ENCODE measurements at regions not wholly inside any gene's neighbourhood (a gene's known extent, or its start where the extent isn't known, plus 50 kb on each side); places are given as distances from the start of the nearest gene placed in this dataset.

DNA sequence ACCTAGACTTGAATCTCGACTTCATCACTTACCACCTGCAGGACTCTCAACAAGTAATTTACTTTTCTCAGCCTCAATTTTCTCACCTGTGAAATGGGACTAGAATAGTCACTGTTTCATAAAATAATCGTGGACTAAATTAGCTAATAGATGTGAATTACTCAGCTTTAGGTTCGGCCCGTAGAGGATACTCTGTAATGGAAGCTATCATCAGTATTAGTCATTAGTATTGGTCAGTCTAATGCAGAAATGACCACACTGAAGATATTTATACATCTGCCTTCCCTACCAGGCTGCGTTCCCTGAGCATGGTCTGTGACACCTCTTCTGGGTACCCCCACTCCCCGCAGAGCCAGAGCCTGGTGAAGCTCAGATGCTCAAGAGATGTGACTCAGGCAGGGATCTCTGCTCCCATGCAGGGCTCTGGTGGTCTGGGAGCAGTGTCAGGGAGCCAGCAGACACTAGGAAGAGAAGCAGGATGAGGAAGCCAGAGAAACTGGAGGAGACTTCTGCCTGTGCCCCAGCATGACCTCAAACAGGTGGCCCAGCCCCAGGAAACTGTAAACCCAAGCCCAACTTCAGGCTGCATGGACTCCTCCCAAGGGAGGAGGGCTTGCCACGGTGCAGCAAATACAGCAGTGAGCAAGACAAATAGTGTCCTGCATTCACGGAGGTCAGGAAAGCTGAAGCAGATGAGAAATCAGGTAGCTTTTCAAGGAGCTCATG, 88.0 kb upstream of the E2F8 start:
- TF ChIP-seq, protein P1, sequence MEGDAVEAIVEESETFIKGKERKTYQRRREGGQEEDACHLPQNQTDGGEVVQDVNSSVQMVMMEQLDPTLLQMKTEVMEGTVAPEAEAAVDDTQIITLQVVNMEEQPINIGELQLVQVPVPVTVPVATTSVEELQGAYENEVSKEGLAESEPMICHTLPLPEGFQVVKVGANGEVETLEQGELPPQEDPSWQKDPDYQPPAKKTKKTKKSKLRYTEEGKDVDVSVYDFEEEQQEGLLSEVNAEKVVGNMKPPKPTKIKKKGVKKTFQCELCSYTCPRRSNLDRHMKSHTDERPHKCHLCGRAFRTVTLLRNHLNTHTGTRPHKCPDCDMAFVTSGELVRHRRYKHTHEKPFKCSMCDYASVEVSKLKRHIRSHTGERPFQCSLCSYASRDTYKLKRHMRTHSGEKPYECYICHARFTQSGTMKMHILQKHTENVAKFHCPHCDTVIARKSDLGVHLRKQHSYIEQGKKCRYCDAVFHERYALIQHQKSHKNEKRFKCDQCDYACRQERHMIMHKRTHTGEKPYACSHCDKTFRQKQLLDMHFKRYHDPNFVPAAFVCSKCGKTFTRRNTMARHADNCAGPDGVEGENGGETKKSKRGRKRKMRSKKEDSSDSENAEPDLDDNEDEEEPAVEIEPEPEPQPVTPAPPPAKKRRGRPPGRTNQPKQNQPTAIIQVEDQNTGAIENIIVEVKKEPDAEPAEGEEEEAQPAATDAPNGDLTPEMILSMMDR (IDR thresholded peaks at IDR 0.05; ENCODE audit: low read depth, low read length, poor library complexity, severe bottlenecking) = no peak
- no peak for TF ChIP-seq EZH2phosphoT487 (IDR thresholded peaks at IDR 0.05; ENCODE audit: borderline replicate concordance, low read length)
